Effector memory CD4-positive, alpha-beta T cell (primary cell): ENCODE measurements at regions not wholly inside any gene's neighbourhood (a gene's known extent, or its start where the extent isn't known, plus 50 kb on each side); places are given as distances from the start of the nearest gene placed in this dataset.
"Not testable (repeated sequence)": the region's sequence is repeated elsewhere in the genome, so short reads cannot be mapped to it uniquely, and the experiment has no call there.

Experiments
- DNase-seq, 3 donors: peaks; one replicate each; pipeline ENCODE4 v3.0.0-alpha.2; 2020
- H3K27ac ChIP-seq: 2 replicates; pipeline ENCODE4 v1.7.0; 2013; ENCODE audit warnings: mild to moderate bottlenecking, low read length, moderate library complexity; ENCODE audit not compliant: insufficient read depth, poor library complexity, severe bottlenecking
- H3K27me3 ChIP-seq: replicated peaks from 2 replicates; pipeline ENCODE4 v1.7.0; 2013; ENCODE audit warnings: mild to moderate bottlenecking, low read length; ENCODE audit not compliant: insufficient read depth, control insufficient read depth, poor library complexity, severe bottlenecking
- H3K36me3 ChIP-seq: 2 replicates; pipeline ENCODE4 v1.7.0; 2013; ENCODE audit warnings: mild to moderate bottlenecking, low read length, moderate library complexity; ENCODE audit not compliant: control insufficient read depth, insufficient read depth
- H3K4me1 ChIP-seq: 2 replicates; pipeline ENCODE4 v1.7.0; 2013; ENCODE audit warnings: low read length, mild to moderate bottlenecking; ENCODE audit not compliant: control insufficient read depth, insufficient read depth, poor library complexity, severe bottlenecking
- H3K4me3 ChIP-seq: 2 replicates; pipeline ENCODE4 v1.7.0; 2013; ENCODE audit warnings: low read length, low read depth, mild to moderate bottlenecking; ENCODE audit not compliant: insufficient read depth, poor library complexity, severe bottlenecking
- H3K9me3 ChIP-seq: 2 replicates; pipeline ENCODE4 v1.7.0; 2013; ENCODE audit warnings: mild to moderate bottlenecking, low read length, moderate library complexity; ENCODE audit not compliant: control insufficient read depth

DNA sequence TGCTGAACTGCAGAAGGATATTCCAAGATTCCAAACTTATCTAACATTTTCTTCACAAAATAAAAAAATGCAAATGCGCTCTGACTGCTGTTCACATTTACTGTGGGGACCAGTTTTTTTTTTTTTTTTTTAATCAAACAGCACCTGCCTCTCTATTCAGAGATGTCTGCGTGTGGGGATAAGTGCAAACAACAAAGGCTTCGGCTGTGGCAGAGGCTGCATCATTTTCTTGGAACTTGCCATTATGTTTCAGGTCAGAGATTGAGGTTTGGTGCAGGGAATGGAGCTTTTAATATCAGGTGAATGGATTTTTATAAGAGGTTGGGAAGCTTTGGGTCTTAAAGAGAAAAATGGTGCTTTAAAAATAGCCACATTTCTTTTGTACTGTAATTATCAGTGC, 78.2 kb upstream of the TET2 start:
- no peak overlapping the region for H3K27ac ChIP-seq
- H3K4me1 ChIP-seq, result no peaks in the 10 kb centered on the region
- no peak for DNase-seq

GRCh38 chr4:105072095-105072494, 74.6 kb upstream of the TET2 start:
- H3K36me3 ChIP-seq, H3K9me3 ChIP-seq, H3K27ac ChIP-seq, H3K4me3 ChIP-seq, DNase-seq, H3K4me1 ChIP-seq, H3K27me3 ChIP-seq: not testable (repeated sequence)

More for the DNA sequence above, 78.2 kb upstream of the TET2 start:
- Histone ChIP-seq H3K36me3 (no peaks in the 10 kb centered on the region), H3K27me3 (no peaks in the 10 kb centered on the region), H3K4me3 (no peak overlapping the region), H3K9me3 (no peaks in the 10 kb centered on the region)

DNA sequence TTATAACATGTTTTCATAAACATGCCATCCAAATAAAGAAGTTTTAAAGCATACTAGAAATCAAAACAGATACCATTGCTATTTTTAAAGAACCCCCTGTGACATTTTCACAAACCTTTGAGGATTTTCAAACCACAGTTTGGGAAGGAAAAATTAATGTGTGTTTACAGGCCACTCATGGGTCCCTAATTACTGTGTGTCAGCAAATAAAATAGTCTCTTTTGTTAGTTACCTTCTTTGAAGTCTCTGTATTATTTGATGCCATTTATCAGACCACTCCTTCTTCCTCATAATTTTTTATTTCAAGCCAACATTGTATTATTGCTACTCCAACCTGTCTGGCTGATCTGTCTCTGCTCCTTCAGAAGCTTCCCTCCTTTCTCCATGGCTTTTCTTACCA, 72.6 kb upstream of the TET2 start:
- Histone ChIP-seq H3K4me1 (no peaks in the 10 kb centered on the region), H3K9me3 (no peaks in the 10 kb centered on the region), H3K27me3 (no peaks in the 10 kb centered on the region), H3K36me3 (no peaks in the 10 kb centered on the region), H3K27ac (no peak overlapping the region), H3K4me3 (no peak overlapping the region)
- DNase-seq, result no peak

DNA sequence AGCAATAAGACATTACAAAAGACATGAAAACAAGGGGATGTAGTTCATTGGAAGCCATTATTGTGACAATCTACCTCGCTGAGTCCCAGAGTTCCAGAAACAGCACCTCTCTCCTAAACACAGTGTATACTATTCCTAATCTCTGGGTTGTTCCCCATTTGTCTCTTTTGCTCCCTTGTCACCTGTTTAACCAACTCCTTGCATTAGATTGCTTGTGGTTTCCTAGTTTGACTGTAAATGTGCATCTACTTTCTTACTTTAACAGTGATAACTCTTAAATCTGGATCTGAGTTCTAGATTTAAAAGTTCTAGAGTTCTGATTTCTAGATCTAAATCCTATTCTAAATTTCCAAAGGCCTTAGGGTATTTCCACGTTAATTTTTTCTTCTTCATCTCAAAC, 71.6 kb upstream of the TET2 start:
- H3K36me3 ChIP-seq, result no peaks in the 10 kb centered on the region
- DNase-seq, result no peak
- H3K9me3 ChIP-seq, result no peaks in the 10 kb centered on the region
- H3K4me3 ChIP-seq, result no peak overlapping the region
- no peaks in the 10 kb centered on the region for H3K27me3 ChIP-seq
- H3K27ac ChIP-seq, result no peak overlapping the region
- H3K4me1 ChIP-seq, result no peaks in the 10 kb centered on the region

DNA sequence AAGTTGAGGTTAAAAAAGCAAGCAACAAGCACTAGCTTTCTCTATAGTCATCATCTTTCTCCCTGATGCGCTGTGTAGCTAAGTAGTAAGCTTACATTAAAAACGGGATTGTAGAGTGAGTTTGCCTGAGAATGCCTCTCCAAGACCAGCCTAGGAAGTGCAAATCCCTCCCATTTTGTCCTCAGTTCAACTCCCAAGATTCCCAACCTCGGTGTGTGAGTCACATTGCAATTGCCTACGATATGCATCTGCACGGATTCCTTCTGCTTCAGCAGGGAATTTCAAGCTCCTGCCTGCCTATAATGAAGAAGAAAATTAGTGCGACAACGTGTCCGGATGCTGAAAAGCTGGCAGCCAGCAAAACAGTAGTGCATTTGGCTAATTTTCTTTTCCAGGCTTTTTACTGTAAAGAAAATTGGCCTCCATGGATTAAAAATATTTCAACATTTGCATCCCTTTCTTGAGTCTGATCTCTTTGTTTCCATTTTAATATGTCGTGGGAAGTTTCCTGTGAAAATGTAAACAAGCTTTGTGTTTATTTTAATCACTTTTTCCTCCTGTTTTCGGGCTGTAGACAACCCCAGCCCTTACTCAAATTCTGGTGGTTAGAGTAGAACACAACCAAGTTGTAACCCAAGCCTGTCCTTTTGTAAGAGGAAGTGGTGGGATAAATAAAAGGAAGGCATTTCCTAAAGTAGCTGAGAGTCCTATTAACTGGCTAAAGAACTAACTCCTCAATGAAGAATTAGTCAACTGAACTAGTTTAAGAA, 58.4 kb upstream of the TET2 start:
- H3K4me3 ChIP-seq, result no peak overlapping the region
- H3K9me3 ChIP-seq, result no peaks in the 10 kb centered on the region
- H3K27ac ChIP-seq, result no peak overlapping the region
- no peak for DNase-seq
- no peaks in the 10 kb centered on the region for H3K27me3 ChIP-seq
- no peaks in the 10 kb centered on the region for H3K36me3 ChIP-seq
- no peaks in the 10 kb centered on the region for H3K4me1 ChIP-seq

DNA sequence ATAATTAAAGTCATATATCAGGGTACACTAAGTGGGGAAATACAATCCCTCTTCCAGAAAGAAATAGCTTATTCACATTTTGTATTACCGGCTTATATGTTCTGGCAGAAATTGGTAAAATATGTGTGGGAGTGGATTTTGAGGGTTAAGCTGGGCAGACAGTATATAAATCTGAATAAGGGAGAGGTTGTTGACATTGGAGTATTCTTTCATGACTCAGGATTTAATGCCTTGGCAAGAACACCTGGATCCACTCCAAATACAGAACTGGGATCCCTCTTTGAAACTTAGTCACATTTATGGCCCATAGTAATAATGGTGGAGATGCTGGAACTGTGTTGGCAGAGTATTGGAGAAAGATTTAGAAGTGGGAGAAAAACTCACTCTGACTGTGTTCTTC, 54.3 kb upstream of the TET2 start:
- Histone ChIP-seq H3K9me3 (no peaks in the 10 kb centered on the region), H3K4me3 (no peak overlapping the region), H3K4me1 (no peaks in the 10 kb centered on the region), H3K27ac (no peak overlapping the region), H3K36me3 (no peaks in the 10 kb centered on the region), H3K27me3 (no peaks in the 10 kb centered on the region)
- no peak for DNase-seq

GRCh38 chr4:105092768-105093167, 53.9 kb upstream of the TET2 start:
- no peak overlapping the region for H3K4me3 ChIP-seq
- no peak for DNase-seq
- no peaks in the 10 kb centered on the region for H3K9me3 ChIP-seq
- no peaks in the 10 kb centered on the region for H3K27me3 ChIP-seq
- H3K4me1 ChIP-seq, result no peaks in the 10 kb centered on the region
- H3K27ac ChIP-seq, result no peak overlapping the region
- H3K36me3 ChIP-seq, result no peaks in the 10 kb centered on the region

DNA sequence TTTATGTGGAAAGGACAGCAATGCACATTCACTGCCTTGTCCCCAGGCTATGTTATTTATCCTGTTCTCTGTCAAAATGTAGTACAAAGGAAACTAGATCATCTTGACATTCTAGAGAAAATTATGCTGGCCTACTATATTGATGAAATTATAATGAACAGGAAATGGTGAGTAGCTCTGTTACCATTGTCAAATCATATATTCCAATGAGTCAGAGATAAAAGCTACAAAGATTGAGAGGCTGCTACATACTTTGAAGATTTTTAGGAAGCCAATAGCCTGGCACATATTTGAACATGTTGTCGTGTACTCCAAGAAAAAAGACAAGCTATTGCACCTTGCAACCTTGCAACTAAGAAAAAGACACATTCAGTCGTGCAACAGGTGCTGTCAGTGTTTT, 52.7 kb upstream of the TET2 start:
- H3K4me3 ChIP-seq, result no peak overlapping the region
- DNase-seq, result no peak
- no peaks in the 10 kb centered on the region for H3K36me3 ChIP-seq
- H3K9me3 ChIP-seq, result no peaks in the 10 kb centered on the region
- H3K27ac ChIP-seq, result no peak overlapping the region
- H3K4me1 ChIP-seq, result no peaks in the 10 kb centered on the region
- H3K27me3 ChIP-seq, result no peaks in the 10 kb centered on the region
